22Rv1 (cell line): ENCODE measurements at regions not wholly inside any gene's neighbourhood (a gene's known extent, or its start where the extent isn't known, plus 50 kb on each side); places are given as distances from the start of the nearest gene placed in this dataset.

Experiments used
- H3K27ac ChIP-seq: fragments of 450-650 bp; 2 replicates; pipeline ENCODE4 v1.5.1; 2017
- ZFX ChIP-seq: fragments of 450-650 bp; IDR thresholded peaks from 2 replicates; pipeline ENCODE4 v1.6.1; 2017; ENCODE audit warnings: antibody characterized with exemption, borderline replicate concordance
- TF ChIP-seq, protein P1 (sequence below): fragments of 450-650 bp; IDR thresholded peaks from 2 replicates; pipeline ENCODE4 v1.5.1; 2017; ENCODE audit warnings: mild to moderate bottlenecking

- H3K27ac ChIP-seq: no peak overlapping the region
- TF ChIP-seq, protein P1, sequence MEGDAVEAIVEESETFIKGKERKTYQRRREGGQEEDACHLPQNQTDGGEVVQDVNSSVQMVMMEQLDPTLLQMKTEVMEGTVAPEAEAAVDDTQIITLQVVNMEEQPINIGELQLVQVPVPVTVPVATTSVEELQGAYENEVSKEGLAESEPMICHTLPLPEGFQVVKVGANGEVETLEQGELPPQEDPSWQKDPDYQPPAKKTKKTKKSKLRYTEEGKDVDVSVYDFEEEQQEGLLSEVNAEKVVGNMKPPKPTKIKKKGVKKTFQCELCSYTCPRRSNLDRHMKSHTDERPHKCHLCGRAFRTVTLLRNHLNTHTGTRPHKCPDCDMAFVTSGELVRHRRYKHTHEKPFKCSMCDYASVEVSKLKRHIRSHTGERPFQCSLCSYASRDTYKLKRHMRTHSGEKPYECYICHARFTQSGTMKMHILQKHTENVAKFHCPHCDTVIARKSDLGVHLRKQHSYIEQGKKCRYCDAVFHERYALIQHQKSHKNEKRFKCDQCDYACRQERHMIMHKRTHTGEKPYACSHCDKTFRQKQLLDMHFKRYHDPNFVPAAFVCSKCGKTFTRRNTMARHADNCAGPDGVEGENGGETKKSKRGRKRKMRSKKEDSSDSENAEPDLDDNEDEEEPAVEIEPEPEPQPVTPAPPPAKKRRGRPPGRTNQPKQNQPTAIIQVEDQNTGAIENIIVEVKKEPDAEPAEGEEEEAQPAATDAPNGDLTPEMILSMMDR: no peak
- no peak for TF ChIP-seq ZFX
Observed at GRCh38 chrX:63958134-63958865, 173.3 kb upstream of the ARHGEF9 start.

DNA sequence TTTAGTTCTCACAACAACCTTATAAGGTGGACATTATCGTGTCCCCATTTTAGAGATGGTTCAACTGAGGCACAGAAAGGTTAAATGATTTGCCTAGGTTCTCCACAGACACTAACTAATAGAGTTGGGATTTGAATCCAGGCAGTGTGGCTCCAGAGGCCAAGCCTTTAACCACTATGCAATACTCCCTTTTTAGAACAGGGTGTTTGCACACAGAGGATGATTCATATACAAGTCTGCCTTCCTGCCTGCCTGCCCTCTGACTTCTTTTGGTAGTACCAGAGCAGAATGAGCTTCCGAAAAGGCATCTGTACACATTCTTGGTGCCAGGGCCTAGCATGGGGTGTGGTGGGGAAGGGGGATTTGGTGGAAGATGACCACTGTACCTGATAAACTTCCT is 150.8 kb upstream of the ARHGEF9 start:
- TF ChIP-seq, protein P1: no peak
- TF ChIP-seq ZFX: no peak
- H3K27ac ChIP-seq: no peak overlapping the region

DNA sequence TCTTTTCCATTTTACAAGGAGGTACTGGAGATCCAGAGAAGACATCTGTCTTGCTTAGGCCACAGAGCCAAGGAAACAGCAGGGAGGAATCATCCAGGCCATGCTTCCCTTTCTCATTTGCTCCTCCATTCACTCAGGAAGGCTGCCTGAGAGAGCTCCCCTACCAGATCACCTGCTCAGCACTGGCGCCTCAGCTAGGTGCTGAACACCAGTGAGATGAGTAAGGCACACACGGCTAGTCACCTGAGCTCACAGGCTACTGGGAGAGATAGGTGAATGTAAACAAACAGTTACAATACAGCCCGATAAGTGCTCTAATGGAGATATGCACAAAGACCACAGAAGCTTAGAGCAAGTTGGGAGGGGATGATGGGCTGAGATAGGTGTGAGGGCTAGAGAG is 149.8 kb upstream of the ARHGEF9 start:
- no peak for TF ChIP-seq ZFX
- TF ChIP-seq, protein P1: no peak
- no peak overlapping the region for H3K27ac ChIP-seq

- TF ChIP-seq, protein P1: no peak
- TF ChIP-seq ZFX: no peak
- H3K27ac ChIP-seq: no peak overlapping the region
Observed at GRCh38 chrX:63934160-63934559, 149.1 kb upstream of the ARHGEF9 start.

DNA sequence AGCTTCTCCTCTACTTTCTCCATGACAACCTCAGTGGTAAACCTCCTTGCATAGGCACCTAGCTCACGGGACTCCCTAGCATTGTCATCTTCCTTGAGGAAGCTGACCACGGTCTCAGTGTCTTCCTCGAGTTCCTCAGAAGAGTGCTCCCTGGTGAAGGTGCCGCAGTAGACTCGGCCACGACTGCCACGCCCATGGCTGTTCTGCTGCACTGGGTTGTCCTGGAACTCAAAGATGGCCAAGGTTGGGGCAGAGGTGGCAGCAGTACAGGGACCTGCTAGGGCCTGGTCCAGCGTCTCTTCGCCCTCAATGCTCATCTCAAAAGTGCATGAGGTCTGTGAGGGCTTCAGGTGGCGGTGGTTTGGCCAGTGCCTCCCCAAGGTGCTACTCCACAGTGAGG is 147.9 kb upstream of the ARHGEF9 start:
- no peak overlapping the region for H3K27ac ChIP-seq
- TF ChIP-seq ZFX: no peak
- TF ChIP-seq, protein P1: no peak

- no peak overlapping the region for H3K27ac ChIP-seq
- TF ChIP-seq ZFX: no peak
- TF ChIP-seq, protein P1: no peak
Observed at GRCh38 chrX:63932006-63932405, 147.0 kb upstream of the ARHGEF9 start.

DNA sequence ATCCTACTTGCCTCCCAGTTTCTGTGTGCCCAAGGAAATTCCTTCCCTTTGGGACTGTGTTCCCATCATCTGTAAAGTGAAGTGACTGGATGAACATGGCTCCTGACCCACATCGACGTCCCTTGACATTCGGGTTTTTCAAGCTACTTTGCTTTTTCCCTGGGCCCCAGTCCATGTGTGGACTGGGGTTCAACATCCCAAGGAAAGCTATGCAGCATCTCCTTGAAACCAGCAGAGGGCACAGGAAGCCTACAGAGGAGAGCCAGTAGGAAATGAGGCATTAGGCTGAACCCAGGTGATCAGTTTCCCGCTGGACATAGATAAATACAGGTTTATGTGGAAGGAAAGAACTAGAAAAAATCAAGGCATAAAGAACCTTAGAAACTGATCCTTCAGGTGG is 145.1 kb upstream of the ARHGEF9 start:
- H3K27ac ChIP-seq: no peak overlapping the region
- TF ChIP-seq, protein P1: peak; percentile 22; the same call in 1 of the 2 replicates
- no peak for TF ChIP-seq ZFX
